ENCODE measurements at regions not wholly inside any gene's neighbourhood (a gene's known extent, or its start where the extent isn't known, plus 50 kb on each side); places are given as distances from the start of the nearest gene placed in this dataset.

DNA sequence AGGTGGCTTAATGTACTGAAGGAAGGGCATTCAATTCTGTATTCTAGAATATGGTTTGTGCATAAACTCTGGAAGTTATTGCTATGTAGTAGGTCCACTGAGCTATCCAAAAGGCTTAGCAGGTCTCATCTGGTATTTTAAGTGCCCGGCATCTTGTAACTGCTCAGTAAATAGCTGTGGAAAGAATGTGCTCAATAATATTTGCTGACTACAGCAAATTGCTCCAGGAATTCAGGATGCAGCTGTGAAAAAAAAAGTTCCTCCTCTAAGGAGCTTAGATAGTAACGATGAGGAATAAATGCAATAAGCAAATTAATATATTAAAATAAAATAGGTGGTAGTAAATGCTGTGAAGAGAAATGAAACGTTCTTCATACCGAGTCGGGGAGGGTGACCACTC, 857.1 kb downstream of the AACS start:
- TF ChIP-seq, protein P1, sequence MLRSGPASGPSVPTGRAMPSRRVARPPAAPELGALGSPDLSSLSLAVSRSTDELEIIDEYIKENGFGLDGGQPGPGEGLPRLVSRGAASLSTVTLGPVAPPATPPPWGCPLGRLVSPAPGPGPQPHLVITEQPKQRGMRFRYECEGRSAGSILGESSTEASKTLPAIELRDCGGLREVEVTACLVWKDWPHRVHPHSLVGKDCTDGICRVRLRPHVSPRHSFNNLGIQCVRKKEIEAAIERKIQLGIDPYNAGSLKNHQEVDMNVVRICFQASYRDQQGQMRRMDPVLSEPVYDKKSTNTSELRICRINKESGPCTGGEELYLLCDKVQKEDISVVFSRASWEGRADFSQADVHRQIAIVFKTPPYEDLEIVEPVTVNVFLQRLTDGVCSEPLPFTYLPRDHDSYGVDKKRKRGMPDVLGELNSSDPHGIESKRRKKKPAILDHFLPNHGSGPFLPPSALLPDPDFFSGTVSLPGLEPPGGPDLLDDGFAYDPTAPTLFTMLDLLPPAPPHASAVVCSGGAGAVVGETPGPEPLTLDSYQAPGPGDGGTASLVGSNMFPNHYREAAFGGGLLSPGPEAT (IDR thresholded peaks at IDR 0.05; ENCODE audit: low read depth), result no peak
- no peak for TF ChIP-seq POLR2AphosphoS5 (IDR thresholded peaks at IDR 0.05; ENCODE audit: low read length)
- TF ChIP-seq TARDBP (IDR thresholded peaks at IDR 0.05; ENCODE audit: borderline replicate concordance), result no peak
- TF ChIP-seq EZH2 (IDR thresholded peaks at IDR 0.05; ENCODE audit: borderline replicate concordance, control insufficient read depth, low read depth, low read length), result no peak
- Histone ChIP-seq H3K36me3 (ENCODE audit: control insufficient read depth in 2 of 2, insufficient read depth in 2 of 2, low read length in 1 of 2) (no peaks in the 10 kb centered on the region), H3K4me2 (ENCODE audit: control insufficient read depth, insufficient read depth) (no peak overlapping the region), H3K27ac (ENCODE audit: control insufficient read depth, insufficient read depth) (no peak overlapping the region), H3K27me3 (replicated peaks in 1 of 2; ENCODE audit: control insufficient read depth in 2 of 2, insufficient read depth in 2 of 2, low read length in 1 of 2) (no peaks in the 10 kb centered on the region), H4K20me1 (ENCODE audit: control insufficient read depth, insufficient read depth) (no peaks in the 10 kb centered on the region), H3K9me3 (replicated peaks; ENCODE audit: control insufficient read depth, insufficient read depth, low read length) (no peaks in the 10 kb centered on the region), H3K4me3 (no peak overlapping the region), H3K4me1 (ENCODE audit: control insufficient read depth, insufficient read depth, low read length) (no peaks in the 10 kb centered on the region), H3K79me2 (ENCODE audit: control insufficient read depth, insufficient read depth, low read length) (no peaks in the 10 kb centered on the region), H2AFZ (ENCODE audit: control insufficient read depth, low read depth, low read length) (no peak overlapping the region), H3K9ac (ENCODE audit: control insufficient read depth, insufficient read depth, low read length) (no peak overlapping the region)
- CTCF ChIA-PET, result no interaction called here
- POLR2A ChIA-PET, result no interaction called here
- WGBS (ENCODE audit: insufficient coverage, insufficient replicate concordance, low lambda C conversion rate, missing lambda C conversion rate), result 9% methylated on average over 5 of the region's 5 CpGs
- in situ Hi-C loops (cut with MboI) (no loop called here), intact Hi-C loops (cut with micrococcal nuclease; ENCODE audit: unreplicated experiment) (no loop called here)
- DNase-seq (ENCODE audit: low read depth, low spot score) (no peak), FAIRE-seq (no peak), ATAC-seq (no peak)
- RAD21 ChIA-PET (ENCODE audit: unreplicated experiment), result no interaction called here
- SMC1A ChIA-PET (ENCODE audit: uncharacterized antibody, unreplicated experiment), result interaction anchor here (0.5 kb wide), 1 partner anchor 250 kb away, joined by 5 read pairs; no protein-coding TSS in a partner anchor
- BruUV-seq (replicated peaks), result no TSS peak

DNA sequence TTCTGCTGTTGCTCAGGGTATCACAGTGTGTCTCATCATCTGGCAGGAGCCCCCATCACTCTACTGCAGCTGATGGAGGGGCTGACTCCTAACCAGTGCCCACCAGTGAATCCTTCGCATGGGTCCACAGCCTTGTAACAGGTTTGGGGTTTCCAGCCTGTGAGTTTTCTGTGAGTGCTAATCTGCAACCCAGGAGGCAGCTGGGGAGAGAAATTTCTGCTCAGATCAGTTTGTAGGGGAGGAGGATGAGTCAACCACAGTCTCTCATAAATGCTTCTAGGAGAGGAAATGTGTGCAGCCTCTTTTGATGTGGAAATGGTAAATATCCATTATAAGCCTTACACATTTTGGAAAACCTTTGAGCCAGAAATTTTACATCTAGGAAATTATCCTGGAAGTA, 871.3 kb downstream of the AACS start:
- FAIRE-seq, result no peak
- SMC1A ChIA-PET (ENCODE audit: uncharacterized antibody, unreplicated experiment), result no interaction called here
- no TSS peak for BruUV-seq (replicated peaks)
- TF ChIP-seq RB1 (IDR thresholded peaks at IDR 0.05; ENCODE audit: borderline replicate concordance) (no peak), ESRRA (IDR thresholded peaks at IDR 0.05; ENCODE audit: low read length) (no peak), BACH1 (IDR thresholded peaks at IDR 0.05; ENCODE audit: borderline replicate concordance) (no peak), MEF2B (IDR thresholded peaks at IDR 0.05; ENCODE audit: partially characterized antibody, poor library complexity, severe bottlenecking) (no peak), RBBP5 (conservative IDR thresholded peaks at IDR 0.05) (no peak), PML (IDR thresholded peaks at IDR 0.05; ENCODE audit: low read length) (no peak), NFXL1 (IDR thresholded peaks at IDR 0.05; ENCODE audit: borderline replicate concordance) (no peak), NRF1 (conservative IDR thresholded peaks at IDR 0.05; ENCODE audit: low read depth, low read length) (no peak), POLR2AphosphoS5 (IDR thresholded peaks at IDR 0.05; ENCODE audit: low read length) (no peak), ATF7 (IDR thresholded peaks at IDR 0.05; ENCODE audit: low read depth) (no peak), NR2C2 (IDR thresholded peaks at IDR 0.05; ENCODE audit: borderline replicate concordance, control insufficient read depth, insufficient read length, low read depth) (no peak), SMARCA5 (IDR thresholded peaks at IDR 0.05) (no peak)
- TF ChIP-seq, protein P2, sequence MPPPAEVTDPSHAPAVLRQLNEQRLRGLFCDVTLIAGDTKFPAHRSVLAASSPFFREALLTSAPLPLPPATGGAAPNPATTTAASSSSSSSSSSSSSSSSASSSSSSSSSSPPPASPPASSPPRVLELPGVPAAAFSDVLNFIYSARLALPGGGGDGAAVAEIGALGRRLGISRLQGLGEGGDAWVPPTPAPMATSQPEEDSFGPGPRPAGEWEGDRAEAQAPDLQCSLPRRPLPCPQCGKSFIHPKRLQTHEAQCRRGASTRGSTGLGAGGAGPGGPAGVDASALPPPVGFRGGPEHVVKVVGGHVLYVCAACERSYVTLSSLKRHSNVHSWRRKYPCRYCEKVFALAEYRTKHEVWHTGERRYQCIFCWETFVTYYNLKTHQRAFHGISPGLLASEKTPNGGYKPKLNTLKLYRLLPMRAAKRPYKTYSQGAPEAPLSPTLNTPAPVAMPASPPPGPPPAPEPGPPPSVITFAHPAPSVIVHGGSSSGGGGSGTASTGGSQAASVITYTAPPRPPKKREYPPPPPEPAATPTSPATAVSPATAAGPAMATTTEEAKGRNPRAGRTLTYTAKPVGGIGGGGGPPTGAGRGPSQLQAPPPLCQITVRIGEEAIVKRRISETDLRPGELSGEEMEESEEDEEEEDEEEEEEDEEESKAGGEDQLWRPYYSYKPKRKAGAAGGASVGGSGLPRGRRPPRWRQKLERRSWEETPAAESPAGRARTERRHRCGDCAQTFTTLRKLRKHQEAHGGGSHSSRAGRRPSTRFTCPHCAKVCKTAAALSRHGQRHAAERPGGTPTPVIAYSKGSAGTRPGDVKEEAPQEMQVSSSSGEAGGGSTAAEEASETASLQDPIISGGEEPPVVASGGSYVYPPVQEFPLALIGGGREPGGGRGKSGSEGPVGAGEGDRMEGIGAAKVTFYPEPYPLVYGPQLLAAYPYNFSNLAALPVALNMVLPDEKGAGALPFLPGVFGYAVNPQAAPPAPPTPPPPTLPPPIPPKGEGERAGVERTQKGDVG (CRISPR knock-in tag; IDR thresholded peaks at IDR 0.05), result no peak

More for the DNA sequence above, 871.3 kb downstream of the AACS start:
- H3K27me3 ChIP-seq (replicated peaks in 1 of 2; ENCODE audit: control insufficient read depth in 2 of 2, insufficient read depth in 2 of 2, low read length in 1 of 2), result no peaks in the 10 kb centered on the region
- H3K79me2 ChIP-seq (ENCODE audit: control insufficient read depth, insufficient read depth, low read length), result no peaks in the 10 kb centered on the region
- RAD21 ChIA-PET (ENCODE audit: unreplicated experiment), result no interaction called here
- DNase-seq (ENCODE audit: low read depth, low spot score) (no peak), ATAC-seq (no peak)
- H3K9ac ChIP-seq (ENCODE audit: control insufficient read depth, insufficient read depth, low read length), result no peak overlapping the region
- no peak overlapping the region for H3K4me2 ChIP-seq (ENCODE audit: control insufficient read depth, insufficient read depth)
- CTCF ChIA-PET, result interaction anchor here (0.7 kb wide), 1 partner anchor 607 kb away, joined by 4 read pairs; no protein-coding TSS in a partner anchor
- no peaks in the 10 kb centered on the region for H3K36me3 ChIP-seq (ENCODE audit: control insufficient read depth in 2 of 2, insufficient read depth in 2 of 2, low read length in 1 of 2)
- H3K9me3 ChIP-seq (replicated peaks; ENCODE audit: control insufficient read depth, insufficient read depth, low read length), result no peaks in the 10 kb centered on the region
- H3K4me3 ChIP-seq, result no peak overlapping the region
- no peak overlapping the region for H2AFZ ChIP-seq (ENCODE audit: control insufficient read depth, low read depth, low read length)
- intact Hi-C loops (cut with micrococcal nuclease; ENCODE audit: unreplicated experiment) (no loop called here), in situ Hi-C loops (cut with MboI) (no loop called here)
- H3K27ac ChIP-seq (ENCODE audit: control insufficient read depth, insufficient read depth), result no peak overlapping the region
- 57% methylated on average over 1 of the region's 1 CpG for WGBS (ENCODE audit: insufficient coverage, insufficient replicate concordance, low lambda C conversion rate, missing lambda C conversion rate)
- POLR2A ChIA-PET, result no interaction called here
- H4K20me1 ChIP-seq (ENCODE audit: control insufficient read depth, insufficient read depth), result no peaks in the 10 kb centered on the region
- no peaks in the 10 kb centered on the region for H3K4me1 ChIP-seq (ENCODE audit: control insufficient read depth, insufficient read depth, low read length)
